ENCODE measurements at regions not wholly inside any gene's neighbourhood (a gene's known extent, or its start where the extent isn't known, plus 50 kb on each side); places are given as distances from the start of the nearest gene placed in this dataset.

DNA sequence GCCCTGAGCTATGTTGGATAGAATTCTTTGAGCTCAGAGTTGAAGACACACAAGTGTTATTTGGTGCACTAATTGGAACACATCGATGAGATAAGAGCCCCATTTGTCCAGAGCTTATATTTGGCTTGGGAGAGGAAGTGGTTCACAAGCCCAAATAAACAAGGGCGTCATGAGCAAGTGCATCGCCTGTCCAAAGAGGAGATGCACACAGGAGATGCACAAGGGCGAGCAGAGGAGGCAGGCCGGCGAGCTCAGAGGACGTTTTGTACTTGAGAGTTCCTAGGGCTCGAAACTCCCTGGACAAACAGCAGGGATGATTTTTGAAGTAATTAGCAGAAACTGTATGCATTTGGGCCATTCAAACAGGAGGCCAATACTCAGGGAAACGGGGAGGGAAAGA lies 212.8 kb upstream of the IRX1 start:
- TF ChIP-seq, protein P1, sequence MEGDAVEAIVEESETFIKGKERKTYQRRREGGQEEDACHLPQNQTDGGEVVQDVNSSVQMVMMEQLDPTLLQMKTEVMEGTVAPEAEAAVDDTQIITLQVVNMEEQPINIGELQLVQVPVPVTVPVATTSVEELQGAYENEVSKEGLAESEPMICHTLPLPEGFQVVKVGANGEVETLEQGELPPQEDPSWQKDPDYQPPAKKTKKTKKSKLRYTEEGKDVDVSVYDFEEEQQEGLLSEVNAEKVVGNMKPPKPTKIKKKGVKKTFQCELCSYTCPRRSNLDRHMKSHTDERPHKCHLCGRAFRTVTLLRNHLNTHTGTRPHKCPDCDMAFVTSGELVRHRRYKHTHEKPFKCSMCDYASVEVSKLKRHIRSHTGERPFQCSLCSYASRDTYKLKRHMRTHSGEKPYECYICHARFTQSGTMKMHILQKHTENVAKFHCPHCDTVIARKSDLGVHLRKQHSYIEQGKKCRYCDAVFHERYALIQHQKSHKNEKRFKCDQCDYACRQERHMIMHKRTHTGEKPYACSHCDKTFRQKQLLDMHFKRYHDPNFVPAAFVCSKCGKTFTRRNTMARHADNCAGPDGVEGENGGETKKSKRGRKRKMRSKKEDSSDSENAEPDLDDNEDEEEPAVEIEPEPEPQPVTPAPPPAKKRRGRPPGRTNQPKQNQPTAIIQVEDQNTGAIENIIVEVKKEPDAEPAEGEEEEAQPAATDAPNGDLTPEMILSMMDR (IDR thresholded peaks at IDR 0.05): no peak
- TF ChIP-seq TCF7L2 (IDR thresholded peaks at IDR 0.05; ENCODE audit: low read depth, low read length): no peak

Measured in Panc1 (cell line).